Kidney (tissue), 13 donors: ENCODE measurements at regions not wholly inside any gene's neighbourhood (a gene's known extent, or its start where the extent isn't known, plus 50 kb on each side); places are given as distances from the start of the nearest gene placed in this dataset.

Experiments
- DNase-seq, 5 donors: peaks; one replicate each; pipeline ENCODE4 v3.0.0-alpha.2; 2013 to 2020
- FAIRE-seq: peaks from 2 replicates; lab custom pipeline; 2012; peaks lifted over from hg19 to GRCh38; lab: Jason Lieb, UNC
- H3K27ac ChIP-seq, 2 donors: one replicate each; pipeline ENCODE4 v1.7.0; 2013; ENCODE audit warnings: low read depth in 2 of 2, low read length in 2 of 2, inconsistent platforms in 1 of 2
- H3K27me3 ChIP-seq: one replicate; pipeline ENCODE4 v1.7.1; 2013; ENCODE audit warnings: low read length, inconsistent platforms; ENCODE audit not compliant: control insufficient read depth, insufficient read depth
- H3K36me3 ChIP-seq, 3 donors: one replicate each; pipeline versions ENCODE4 v1.7.0 to v1.7.1; 2013; ENCODE audit warnings: low read length in 3 of 3, control low read depth in 1 of 3, inconsistent platforms in 1 of 3; ENCODE audit not compliant: insufficient read depth in 3 of 3, control insufficient read depth in 2 of 3
- H3K4me1 ChIP-seq, 3 donors: one replicate each; pipeline versions ENCODE4 v1.7.0 to v1.7.1; 2013; ENCODE audit warnings: low read length in 3 of 3, inconsistent platforms in 1 of 3, low read depth in 1 of 3; ENCODE audit not compliant: control insufficient read depth in 2 of 3, insufficient read depth in 2 of 3
- H3K4me3 ChIP-seq, 3 donors: one replicate each; pipeline versions ENCODE4 v1.7.0 to v1.8.1; 2013; ENCODE audit warnings: low read length in 3 of 3, control low read depth in 1 of 3, inconsistent platforms in 1 of 3
- H3K9ac ChIP-seq, 3 donors: one replicate each; pipeline versions ENCODE4 v1.7.0 to v1.7.1; 2013; ENCODE audit warnings: low read length in 3 of 3, control low read depth in 1 of 3, inconsistent platforms in 1 of 3
- H3K9me3 ChIP-seq, 3 donors: one replicate each; pipeline versions ENCODE4 v1.7.0 to v1.7.1; 2013; ENCODE audit warnings: low read length in 3 of 3, control low read depth in 1 of 3, inconsistent platforms in 1 of 3; ENCODE audit not compliant: control insufficient read depth in 2 of 3, insufficient read depth in 1 of 3
- CTCF ChIP-seq: IDR thresholded peaks from 3 replicates; pipeline ENCODE4 v1.5.1; 2012; ENCODE audit warnings: mild to moderate bottlenecking, moderate library complexity, borderline replicate concordance; ENCODE audit not compliant: insufficient read depth; ENCODE audit errors: extremely low read depth
- intact Hi-C: fragments of 100-400 bp; cut with DNase I; formaldehyde crosslinking; loops from one replicate; pipeline ENCODE4 v1.11.1; 2022
- donor health status: control.
- donor health status: control.
- donor health status: control.
- donor health status: control.
- donor health status: control.
- donor health status: DM: yes; HTN: yes; CAD: no.
- donor health status: Normal renal cell carcinoma (clear cell type).

GRCh38 chr21:18622383-18622782, 218.8 kb upstream of the TMPRSS15 start:
- Histone ChIP-seq H3K27ac (no peak overlapping the region), H3K36me3 (no peaks in the 10 kb centered on the region), H3K4me3 (no peak overlapping the region), H3K27me3 (no peaks in the 10 kb centered on the region), H3K4me1 (no peaks in the 10 kb centered on the region), H3K9ac (no peak overlapping the region), H3K9me3 (no peaks in the 10 kb centered on the region)
- DNase-seq, result no peak
- no peak for FAIRE-seq
- intact Hi-C loops, result no loop called here
- no peak for TF ChIP-seq CTCF

- H3K9me3 ChIP-seq, result no peaks in the 10 kb centered on the region
- H3K27ac ChIP-seq, result no peak overlapping the region
- FAIRE-seq, result no peak
- intact Hi-C loops, result no loop called here
- no peak overlapping the region for H3K4me3 ChIP-seq
- no peak for DNase-seq
- H3K4me1 ChIP-seq, result no peaks in the 10 kb centered on the region
- no peak for TF ChIP-seq CTCF
- no peaks in the 10 kb centered on the region for H3K36me3 ChIP-seq
- H3K27me3 ChIP-seq, result no peaks in the 10 kb centered on the region
- no peak overlapping the region for H3K9ac ChIP-seq
Observed at GRCh38 chr21:18630446-18630845, 226.9 kb upstream of the TMPRSS15 start.

GRCh38 chr21:18636897-18637296, 233.3 kb upstream of the TMPRSS15 start:
- no peaks in the 10 kb centered on the region for H3K9me3 ChIP-seq
- no peak for TF ChIP-seq CTCF
- FAIRE-seq, result no peak

DNA sequence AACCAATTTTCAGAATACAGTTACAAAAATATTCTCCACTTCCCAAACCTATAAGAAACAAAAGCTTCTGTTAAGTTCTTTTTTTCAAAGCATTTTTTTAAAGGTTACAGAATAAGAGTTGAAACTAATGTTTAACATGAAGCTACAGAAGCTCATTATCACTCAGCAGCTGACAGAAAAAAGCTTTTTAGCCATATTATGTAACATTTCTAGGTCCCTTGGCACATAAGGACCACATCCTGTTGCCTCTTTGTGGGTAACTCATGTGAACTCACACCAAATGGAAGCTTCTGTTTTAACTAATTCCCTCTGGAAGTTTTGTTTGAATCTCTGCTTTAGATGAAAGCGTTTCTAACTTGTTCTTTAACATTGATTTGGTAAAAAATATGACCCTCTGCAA, 242.5 kb upstream of the TMPRSS15 start:
- intact Hi-C loops, result no loop called here
- Histone ChIP-seq H3K4me3 (no peak overlapping the region), H3K27me3 (no peaks in the 10 kb centered on the region), H3K27ac (no peak overlapping the region), H3K9me3 (no peaks in the 10 kb centered on the region), H3K36me3 (no peaks in the 10 kb centered on the region), H3K4me1 (no peaks in the 10 kb centered on the region), H3K9ac (no peak overlapping the region)
- DNase-seq, result no peak
- TF ChIP-seq CTCF, result no peak
- FAIRE-seq, result no peak

More at GRCh38 chr21:18636897-18637296, 233.3 kb upstream of the TMPRSS15 start:
- DNase-seq, result no peak
- Histone ChIP-seq H3K4me3 (no peak overlapping the region), H3K9ac (no peak overlapping the region), H3K4me1 (no peaks in the 10 kb centered on the region), H3K36me3 (no peaks in the 10 kb centered on the region), H3K27me3 (no peaks in the 10 kb centered on the region), H3K27ac (no peak overlapping the region)
- intact Hi-C loops, result no loop called here
